HL-60 (cell line): ENCODE measurements at regions not wholly inside any gene's neighbourhood (a gene's known extent, or its start where the extent isn't known, plus 50 kb on each side); places are given as distances from the start of the nearest gene placed in this dataset.

Experiments
- CTCF ChIP-seq: IDR thresholded peaks from one replicate; pipeline ENCODE4 v1.5.1; 2011; ENCODE audit warnings: low read length, control low read depth, inconsistent platforms; ENCODE audit not compliant: insufficient read depth
- GABPA ChIP-seq: IDR thresholded peaks from 2 replicates; pipeline ENCODE4 v1.6.1; 2012; ENCODE audit warnings: low read depth

- TF ChIP-seq GABPA (no peak), CTCF (no peak)
Observed at GRCh38 chr1:223045164-223045957, 97.7 kb downstream of the TLR5 start.
